Fibroblast of lung (primary cell): ENCODE measurements at regions not wholly inside any gene's neighbourhood (a gene's known extent, or its start where the extent isn't known, plus 50 kb on each side); places are given as distances from the start of the nearest gene placed in this dataset.

Experiments
- DNase-seq, 2 donors: peaks; one replicate each; pipeline versions ENCODE4 v3.0.0 to v3.0.0-alpha.2; 2010; ENCODE audit warnings: low read depth in 2 of 2
- H2AFZ ChIP-seq: 2 replicates; pipeline ENCODE4 v1.5.1; 2012; ENCODE audit warnings: low read length, control low read depth, inconsistent platforms
- H3K27ac ChIP-seq: 2 replicates; pipeline ENCODE4 v1.5.1; 2011; ENCODE audit warnings: low read length, control low read depth; ENCODE audit not compliant: insufficient read depth
- H3K27me3 ChIP-seq: 2 replicates; pipeline ENCODE4 v1.5.1; 2011; ENCODE audit warnings: mild to moderate bottlenecking, low read length; ENCODE audit not compliant: control insufficient read depth, insufficient read depth
- H3K36me3 ChIP-seq: 2 replicates; pipeline ENCODE4 v1.5.1; 2011; ENCODE audit warnings: low read length; ENCODE audit not compliant: control insufficient read depth, insufficient read depth
- H3K4me1 ChIP-seq: 2 replicates; pipeline ENCODE4 v1.5.1; 2011; ENCODE audit warnings: low read length; ENCODE audit not compliant: control insufficient read depth, insufficient read depth; ENCODE audit errors: extremely low read depth
- H3K4me2 ChIP-seq: 2 replicates; pipeline ENCODE4 v1.5.1; 2011; ENCODE audit warnings: low read length, control low read depth; ENCODE audit not compliant: insufficient read depth; ENCODE audit errors: extremely low read depth
- H3K4me3 ChIP-seq, 4 experiments: fragments of 200-600 bp in 1 of 4; sonication (generic) in 1 of 4; replicated peaks in 1 of 4; 2 replicates each; pipeline ENCODE4 v1.5.1; 2011 to 2016; ENCODE audit warnings: low read length in 4 of 4, low read depth in 3 of 4, mild to moderate bottlenecking in 3 of 4, control low read depth in 2 of 4, inconsistent platforms in 1 of 4, mixed read lengths in 1 of 4; ENCODE audit not compliant: insufficient read depth in 1 of 4; ENCODE audit errors: control extremely low read depth in 1 of 4
- H3K79me2 ChIP-seq: 2 replicates; pipeline ENCODE4 v1.5.1; 2012; ENCODE audit warnings: mild to moderate bottlenecking, low read length, inconsistent platforms; ENCODE audit not compliant: control insufficient read depth, insufficient read depth
- H3K9ac ChIP-seq: 2 replicates; pipeline ENCODE4 v1.5.1; 2011; ENCODE audit warnings: mild to moderate bottlenecking, low read length, control low read depth; ENCODE audit not compliant: insufficient read depth
- H3K9me3 ChIP-seq: 2 replicates; pipeline ENCODE4 v1.5.1; 2012; ENCODE audit warnings: low read depth, low read length; ENCODE audit not compliant: control insufficient read depth, insufficient read depth
- H4K20me1 ChIP-seq: 2 replicates; pipeline ENCODE4 v1.5.1; 2011; ENCODE audit warnings: low read length; ENCODE audit not compliant: control insufficient read depth, insufficient read depth; ENCODE audit errors: extremely low read depth
- EZH2 ChIP-seq: IDR thresholded peaks from 2 replicates; pipeline ENCODE4 v1.5.1; 2012; ENCODE audit warnings: low read length, control low read depth, mild to moderate bottlenecking; ENCODE audit errors: missing control alignments
- TF ChIP-seq, protein P1 (sequence below), 2 donors: IDR thresholded peaks in 1 of 2; conservative IDR thresholded peaks in 1 of 2; 1 replicate in 1 of 2; 2 replicates in 1 of 2; pipeline ENCODE4 v1.5.1; 2011 to 2012; ENCODE audit warnings: low read length in 2 of 2, control low read depth in 1 of 2, inconsistent platforms in 1 of 2, low read depth in 1 of 2, mild to moderate bottlenecking in 1 of 2

DNA sequence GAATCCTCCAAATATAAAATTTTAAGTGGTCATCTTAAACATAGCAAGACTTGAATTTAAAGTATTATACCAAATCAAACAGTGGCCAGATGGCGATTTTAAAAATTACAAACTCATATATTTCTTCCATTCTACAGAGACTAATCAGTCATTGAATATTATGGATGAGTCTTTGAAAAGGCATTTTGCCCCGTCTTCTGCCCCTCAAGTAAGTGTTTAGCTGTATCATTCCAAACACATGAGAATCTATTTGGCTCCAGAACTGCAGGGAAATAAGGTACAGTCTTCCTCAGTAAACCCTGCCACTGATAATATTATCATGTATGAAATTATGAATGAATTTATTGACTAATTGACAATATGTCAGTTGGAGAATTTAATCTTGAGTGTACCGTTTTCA, 191.0 kb downstream of the SLC7A11 start:
- H2AFZ ChIP-seq, result no peak overlapping the region
- no peak overlapping the region for H3K9ac ChIP-seq
- peaks cover 14% of the 10 kb centered on the region for H3K4me1 ChIP-seq
- H3K79me2 ChIP-seq, result no peaks in the 10 kb centered on the region
- no peak overlapping the region for H3K27ac ChIP-seq
- H3K27me3 ChIP-seq, result no peaks in the 10 kb centered on the region
- peak; percentile 21 to 76 for DNase-seq
- no peak overlapping the region for H3K4me3 ChIP-seq
- no peak for TF ChIP-seq EZH2
- TF ChIP-seq, protein P1, sequence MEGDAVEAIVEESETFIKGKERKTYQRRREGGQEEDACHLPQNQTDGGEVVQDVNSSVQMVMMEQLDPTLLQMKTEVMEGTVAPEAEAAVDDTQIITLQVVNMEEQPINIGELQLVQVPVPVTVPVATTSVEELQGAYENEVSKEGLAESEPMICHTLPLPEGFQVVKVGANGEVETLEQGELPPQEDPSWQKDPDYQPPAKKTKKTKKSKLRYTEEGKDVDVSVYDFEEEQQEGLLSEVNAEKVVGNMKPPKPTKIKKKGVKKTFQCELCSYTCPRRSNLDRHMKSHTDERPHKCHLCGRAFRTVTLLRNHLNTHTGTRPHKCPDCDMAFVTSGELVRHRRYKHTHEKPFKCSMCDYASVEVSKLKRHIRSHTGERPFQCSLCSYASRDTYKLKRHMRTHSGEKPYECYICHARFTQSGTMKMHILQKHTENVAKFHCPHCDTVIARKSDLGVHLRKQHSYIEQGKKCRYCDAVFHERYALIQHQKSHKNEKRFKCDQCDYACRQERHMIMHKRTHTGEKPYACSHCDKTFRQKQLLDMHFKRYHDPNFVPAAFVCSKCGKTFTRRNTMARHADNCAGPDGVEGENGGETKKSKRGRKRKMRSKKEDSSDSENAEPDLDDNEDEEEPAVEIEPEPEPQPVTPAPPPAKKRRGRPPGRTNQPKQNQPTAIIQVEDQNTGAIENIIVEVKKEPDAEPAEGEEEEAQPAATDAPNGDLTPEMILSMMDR (conservative IDR thresholded peaks at IDR 0.05 in 1 of 2, IDR thresholded peaks at IDR 0.05 in 1 of 2; ENCODE audit: low read depth in 1 of 2, low read length in 2 of 2), result no peak
- H3K36me3 ChIP-seq, result no peaks in the 10 kb centered on the region
- peak overlapping the region; percentile 48 for H3K4me2 ChIP-seq
- H4K20me1 ChIP-seq, result no peaks in the 10 kb centered on the region
- H3K9me3 ChIP-seq, result no peaks in the 10 kb centered on the region

DNA sequence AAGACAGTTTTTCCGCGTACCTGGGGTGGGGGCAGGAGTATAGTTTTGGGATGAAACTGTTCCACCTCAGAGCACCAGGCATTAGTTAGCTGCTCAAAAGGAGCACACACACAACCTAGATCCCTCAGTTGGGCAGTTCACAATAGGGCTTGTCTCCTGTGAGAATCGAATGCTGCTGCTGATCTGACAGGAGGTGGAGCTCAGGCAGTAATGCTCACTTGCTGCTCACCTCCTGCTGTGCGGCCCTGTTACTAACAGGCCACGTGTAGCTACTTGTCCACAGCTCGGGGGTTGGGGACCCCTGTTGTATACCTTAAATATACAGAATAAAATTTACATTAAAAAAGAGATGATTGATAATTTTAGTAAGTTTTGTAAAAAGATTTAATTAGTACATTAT, 191.5 kb downstream of the SLC7A11 start:
- Histone ChIP-seq H4K20me1 (no peaks in the 10 kb centered on the region), H3K9me3 (no peaks in the 10 kb centered on the region), H3K79me2 (no peaks in the 10 kb centered on the region), H3K4me2 (peak overlapping the region; percentile 48), H3K36me3 (no peaks in the 10 kb centered on the region), H2AFZ (no peak overlapping the region), H3K4me1 (peaks cover 14% of the 10 kb centered on the region), H3K27ac (no peak overlapping the region), H3K4me3 (no peak overlapping the region), H3K9ac (no peak overlapping the region), H3K27me3 (no peaks in the 10 kb centered on the region)
- no peak for DNase-seq
- TF ChIP-seq EZH2, result no peak
- TF ChIP-seq, protein P1 (conservative IDR thresholded peaks at IDR 0.05 in 1 of 2, IDR thresholded peaks at IDR 0.05 in 1 of 2; ENCODE audit: low read depth in 1 of 2, low read length in 2 of 2), result no peak

DNA sequence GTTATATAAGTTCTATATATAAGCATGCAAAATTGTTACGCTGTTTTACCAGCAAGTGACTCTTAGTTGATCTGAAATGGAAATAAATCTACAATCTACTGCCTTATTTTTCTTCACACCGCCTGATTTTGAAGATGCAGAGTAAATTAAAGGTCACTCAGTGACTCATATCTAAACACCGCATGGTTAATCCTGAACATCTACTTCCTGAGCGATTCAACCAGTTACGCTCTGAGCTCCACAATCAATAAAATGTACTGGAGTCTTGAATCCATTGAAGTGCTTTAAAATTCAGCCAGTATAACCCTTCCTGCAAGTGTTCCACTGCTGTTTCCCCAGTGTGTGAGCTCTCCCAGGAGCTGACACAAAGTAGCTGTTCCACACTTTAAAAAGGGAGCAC, 192.8 kb downstream of the SLC7A11 start:
- Histone ChIP-seq H3K4me1 (peaks cover 5% of the 10 kb centered on the region), H3K79me2 (no peaks in the 10 kb centered on the region), H3K4me2 (no peak overlapping the region), H3K9me3 (no peaks in the 10 kb centered on the region), H3K27ac (no peak overlapping the region), H3K4me3 (no peak overlapping the region), H3K36me3 (no peaks in the 10 kb centered on the region), H3K27me3 (no peaks in the 10 kb centered on the region), H4K20me1 (no peaks in the 10 kb centered on the region), H3K9ac (no peak overlapping the region), H2AFZ (no peak overlapping the region)
- peak in 1 of 2 donors; percentile 55 for DNase-seq
- TF ChIP-seq EZH2, result no peak
- TF ChIP-seq, protein P1 (conservative IDR thresholded peaks at IDR 0.05 in 1 of 2, IDR thresholded peaks at IDR 0.05 in 1 of 2; ENCODE audit: low read depth in 1 of 2, low read length in 2 of 2), result no peak
